ENCODE measurements at regions not wholly inside any gene's neighbourhood (a gene's known extent, or its start where the extent isn't known, plus 50 kb on each side); places are given as distances from the start of the nearest gene placed in this dataset.

DNA sequence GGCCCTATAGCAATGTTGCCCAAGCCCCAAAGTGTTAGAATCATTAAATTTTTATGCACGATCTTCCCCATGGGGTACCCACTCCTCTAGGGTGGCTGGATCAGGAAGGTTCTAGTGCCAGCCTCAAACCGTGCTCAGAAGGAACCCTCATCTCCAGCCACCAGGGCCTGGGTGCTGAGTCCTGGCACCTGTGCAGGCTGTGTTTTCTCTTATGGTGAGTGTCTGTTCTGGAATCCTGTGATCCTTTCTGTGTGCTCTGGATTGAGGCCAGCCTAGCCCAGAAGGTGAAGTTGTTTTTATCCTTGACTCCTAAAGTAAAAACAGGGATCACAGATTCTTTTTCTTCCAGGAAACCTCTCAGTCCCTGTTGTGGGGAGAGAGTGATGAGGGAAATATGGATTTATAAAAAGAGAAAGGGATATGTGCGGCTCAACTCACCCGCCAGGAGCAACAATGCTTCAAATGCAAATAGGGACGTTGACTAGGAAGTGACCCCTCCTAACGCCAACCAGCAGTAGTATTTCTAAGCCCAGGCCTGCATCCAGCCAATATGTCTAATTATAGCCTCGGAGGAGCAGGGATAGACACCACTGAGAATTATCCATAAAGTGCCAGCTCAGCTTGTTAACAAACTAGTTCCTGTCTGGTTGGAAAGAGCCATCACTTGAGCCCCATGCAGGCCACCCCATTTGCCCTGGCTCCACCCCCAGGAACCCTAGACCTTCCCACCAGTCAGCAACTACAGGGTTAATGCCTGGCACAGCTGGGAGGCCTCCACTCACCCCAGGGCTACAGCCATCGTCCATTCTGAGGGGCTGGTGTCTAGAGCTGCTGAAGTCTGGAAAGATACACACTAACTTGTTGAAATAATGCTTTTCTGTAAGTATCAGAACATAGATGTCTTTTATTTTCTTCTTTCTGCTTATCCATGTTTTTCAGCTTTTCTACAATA, 513.5 kb upstream of the PROK2 start:
- TF ChIP-seq POLR2A (IDR thresholded peaks at IDR 0.05): no peak
- TF ChIP-seq, protein P1, sequence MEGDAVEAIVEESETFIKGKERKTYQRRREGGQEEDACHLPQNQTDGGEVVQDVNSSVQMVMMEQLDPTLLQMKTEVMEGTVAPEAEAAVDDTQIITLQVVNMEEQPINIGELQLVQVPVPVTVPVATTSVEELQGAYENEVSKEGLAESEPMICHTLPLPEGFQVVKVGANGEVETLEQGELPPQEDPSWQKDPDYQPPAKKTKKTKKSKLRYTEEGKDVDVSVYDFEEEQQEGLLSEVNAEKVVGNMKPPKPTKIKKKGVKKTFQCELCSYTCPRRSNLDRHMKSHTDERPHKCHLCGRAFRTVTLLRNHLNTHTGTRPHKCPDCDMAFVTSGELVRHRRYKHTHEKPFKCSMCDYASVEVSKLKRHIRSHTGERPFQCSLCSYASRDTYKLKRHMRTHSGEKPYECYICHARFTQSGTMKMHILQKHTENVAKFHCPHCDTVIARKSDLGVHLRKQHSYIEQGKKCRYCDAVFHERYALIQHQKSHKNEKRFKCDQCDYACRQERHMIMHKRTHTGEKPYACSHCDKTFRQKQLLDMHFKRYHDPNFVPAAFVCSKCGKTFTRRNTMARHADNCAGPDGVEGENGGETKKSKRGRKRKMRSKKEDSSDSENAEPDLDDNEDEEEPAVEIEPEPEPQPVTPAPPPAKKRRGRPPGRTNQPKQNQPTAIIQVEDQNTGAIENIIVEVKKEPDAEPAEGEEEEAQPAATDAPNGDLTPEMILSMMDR (IDR thresholded peaks at IDR 0.05): no peak
- TF ChIP-seq POLR2AphosphoS5 (IDR thresholded peaks at IDR 0.05; ENCODE audit: insufficient read depth in 1 of 2, low read depth in 1 of 2): no peak

Measured in vagina (tissue), 2 donors.